NCI-H146 (cell line): ENCODE measurements at regions not wholly inside any gene's neighbourhood (a gene's known extent, or its start where the extent isn't known, plus 50 kb on each side); places are given as distances from the start of the nearest gene placed in this dataset.

Source experiments
- DNase-seq: peaks from one replicate; lab custom pipeline; 2025; lab: John Stamatoyannopoulos, UW

- no peak for DNase-seq
These were observed 124.9 kb upstream of the TPK1 start for GRCh38 chr7:144960763-144961162.

GRCh38 chr7:144957998-144958397 is 122.1 kb upstream of the TPK1 start:
- DNase-seq, result no peak

GRCh38 chr7:144955422-144955821 is 119.6 kb upstream of the TPK1 start:
- no peak for DNase-seq

DNA sequence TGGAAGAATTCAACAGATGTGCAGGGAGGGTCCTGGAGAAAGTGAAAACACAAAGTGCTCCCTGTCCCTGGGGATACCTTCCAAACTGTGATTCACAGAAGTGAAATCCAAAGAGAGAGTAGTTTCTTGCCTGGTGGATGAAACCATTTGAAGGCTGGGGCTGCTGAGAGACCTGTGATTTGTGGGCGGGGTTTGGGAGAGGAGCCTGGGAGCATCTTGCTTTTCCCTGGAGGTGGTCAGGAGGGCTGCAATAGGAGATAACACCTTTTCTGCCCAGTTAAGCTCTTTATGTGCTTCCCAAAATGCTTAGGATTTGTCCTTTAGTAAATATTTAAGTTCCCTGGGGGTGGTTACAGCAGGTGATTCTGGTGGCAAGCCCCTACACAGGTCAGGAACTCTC is 105.3 kb upstream of the TPK1 start:
- peak; percentile 67 for DNase-seq

DNA sequence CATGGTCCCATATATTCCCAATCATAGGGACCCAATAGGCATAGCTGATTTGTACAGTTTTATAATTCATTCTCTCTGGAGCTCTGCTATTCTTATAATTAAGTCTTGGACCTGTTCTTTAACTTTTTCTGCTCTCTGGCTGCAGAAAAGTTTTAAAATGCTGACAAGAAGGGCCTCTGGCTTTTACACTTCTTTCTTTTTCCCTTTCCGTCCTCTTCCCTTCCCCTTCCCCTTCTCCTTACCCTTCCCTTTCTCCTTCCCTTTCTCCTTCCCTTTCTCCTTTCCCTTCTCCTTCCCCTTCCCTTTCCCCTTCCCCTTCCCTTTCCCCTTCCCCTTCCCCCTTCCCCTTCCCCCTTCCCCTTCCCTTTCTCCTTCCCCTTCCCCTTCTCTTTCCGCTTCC is 101.3 kb upstream of the TPK1 start:
- DNase-seq, result no peak

GRCh38 chr7:144936314-144936713 is 100.5 kb upstream of the TPK1 start:
- DNase-seq, result peak; percentile 15

GRCh38 chr7:144910411-144910810 is 74.6 kb upstream of the TPK1 start:
- peak; percentile 2 for DNase-seq

DNA sequence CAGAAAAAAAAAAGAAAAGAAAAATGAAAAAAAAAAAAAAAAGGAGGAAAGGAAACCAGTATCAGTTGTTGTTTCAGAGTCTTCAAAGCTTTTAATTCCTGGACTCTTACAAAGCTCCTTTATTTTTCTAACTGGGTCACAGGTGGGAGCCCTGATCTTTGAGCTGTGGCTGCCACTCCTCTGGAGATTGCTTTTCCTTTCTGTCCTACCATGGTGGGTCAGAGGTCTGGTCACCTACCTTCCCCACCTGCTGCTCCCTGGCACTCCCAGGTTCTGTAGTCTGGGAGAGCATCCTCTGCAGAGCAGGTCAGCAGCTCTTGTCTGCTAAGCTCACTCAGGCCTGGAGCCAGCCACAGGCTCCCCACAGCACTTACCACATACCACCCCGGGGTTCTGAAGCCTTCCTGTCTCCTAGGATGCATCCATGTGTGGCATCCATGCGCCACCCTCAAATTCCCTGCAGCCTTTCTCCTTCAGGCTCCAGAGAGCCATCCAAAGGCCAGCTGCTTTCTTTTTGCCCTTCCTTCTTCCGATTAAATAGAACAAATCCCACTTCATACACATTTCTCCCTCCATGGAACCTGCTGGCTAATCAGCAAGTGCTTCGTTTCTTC is 73.2 kb upstream of the TPK1 start:
- DNase-seq, result peak; percentile 31

DNA sequence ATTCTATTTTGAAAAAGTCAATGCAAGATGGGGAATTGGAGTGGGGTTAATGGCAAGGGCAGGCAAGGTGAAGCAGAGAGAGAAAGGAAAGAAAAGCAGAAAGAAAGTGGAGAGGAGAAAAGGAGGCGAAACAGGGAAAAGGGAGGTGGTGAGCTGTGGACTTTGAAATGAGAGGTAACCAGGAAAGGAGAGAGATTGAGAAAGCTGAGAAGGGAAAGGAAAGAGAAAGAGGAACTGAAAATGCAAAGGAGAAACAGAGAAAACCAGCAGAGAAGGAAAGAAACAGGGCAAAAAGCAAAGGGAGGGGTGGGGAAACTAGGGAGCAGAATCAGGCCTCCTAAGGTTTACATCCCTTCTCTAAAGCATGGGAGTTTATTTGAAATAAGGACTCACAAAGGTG is 72.5 kb upstream of the TPK1 start:
- no peak for DNase-seq

DNA sequence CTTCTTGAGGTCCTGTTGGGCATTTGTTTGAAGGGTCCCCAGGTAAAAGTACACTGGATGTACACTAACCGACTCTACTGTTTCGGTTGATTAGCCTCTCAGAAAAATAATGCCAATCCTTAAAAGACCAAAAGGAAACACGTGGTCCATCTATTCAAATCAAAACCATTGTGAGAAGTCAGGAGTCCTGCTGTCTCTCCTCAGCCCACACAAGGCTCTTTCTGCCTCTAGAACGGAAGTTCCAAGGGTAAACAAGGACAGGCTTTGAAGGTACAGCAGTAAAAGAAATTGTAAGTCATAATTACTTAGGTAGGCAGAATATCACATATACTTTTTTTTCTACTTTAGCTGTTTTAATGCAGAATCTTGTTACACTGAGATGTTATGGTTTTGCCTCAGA is 71.7 kb upstream of the TPK1 start:
- peak; percentile 53 for DNase-seq

GRCh38 chr7:144903201-144903600 is 67.3 kb upstream of the TPK1 start:
- DNase-seq, result no peak

- DNase-seq, result no peak
These were observed 56.9 kb upstream of the TPK1 start for GRCh38 chr7:144892761-144893160.
